ENCODE measurements at regions not wholly inside any gene's neighbourhood (a gene's known extent, or its start where the extent isn't known, plus 50 kb on each side); places are given as distances from the start of the nearest gene placed in this dataset.
"Not testable (repeated sequence)": the region's sequence is repeated elsewhere in the genome, so short reads cannot be mapped to it uniquely, and the experiment has no call there.

- not testable (repeated sequence) for ATAC-seq (replicated peaks); H3K27me3 Mint-ChIP-seq; H3K4me3 Mint-ChIP-seq; H3K4me1 Mint-ChIP-seq; H3K36me3 Mint-ChIP-seq (ENCODE audit: low read depth); H3K27ac Mint-ChIP-seq
- H3K9me3 Mint-ChIP-seq: peaks cover 10% of the 10 kb centered on the region
These were observed 867.8 kb upstream of the ADGRB3 start for GRCh38 chr6:67767046-67767822.

GRCh38 chr6:67766057-67766456 lies 869.0 kb upstream of the ADGRB3 start:
- H3K4me1 Mint-ChIP-seq: no peaks in the 10 kb centered on the region

GRCh38 chr6:67759001-67759400 lies 876.1 kb upstream of the ADGRB3 start:
- peaks cover 9% of the 10 kb centered on the region for H3K9me3 Mint-ChIP-seq
- no peak for ATAC-seq (replicated peaks)
- H3K4me3 Mint-ChIP-seq: no peak overlapping the region
- H3K4me1 Mint-ChIP-seq: no peaks in the 10 kb centered on the region
- H3K36me3 Mint-ChIP-seq (ENCODE audit: low read depth): no peaks in the 10 kb centered on the region
- no peak overlapping the region for H3K27ac Mint-ChIP-seq
- H3K27me3 Mint-ChIP-seq: no peaks in the 10 kb centered on the region

More at GRCh38 chr6:67766057-67766456, 869.0 kb upstream of the ADGRB3 start:
- H3K27me3 Mint-ChIP-seq: no peaks in the 10 kb centered on the region
- ATAC-seq (replicated peaks): no peak
- no peaks in the 10 kb centered on the region for H3K36me3 Mint-ChIP-seq (ENCODE audit: low read depth)
- no peak overlapping the region for H3K27ac Mint-ChIP-seq
- no peak overlapping the region for H3K4me3 Mint-ChIP-seq
- H3K9me3 Mint-ChIP-seq: peaks cover 16% of the 10 kb centered on the region

- Mint-ChIP-seq H3K27me3 (no peaks in the 10 kb centered on the region), H3K36me3 (ENCODE audit: low read depth) (no peaks in the 10 kb centered on the region), H3K9me3 (peaks cover 9% of the 10 kb centered on the region), H3K4me1 (no peaks in the 10 kb centered on the region), H3K4me3 (no peak overlapping the region), H3K27ac (no peak overlapping the region)
- ATAC-seq (replicated peaks): no peak
These were observed 877.5 kb upstream of the ADGRB3 start for GRCh38 chr6:67757465-67758033.

GRCh38 chr6:67748521-67748920 lies 886.6 kb upstream of the ADGRB3 start:
- peaks cover 8% of the 10 kb centered on the region for H3K9me3 Mint-ChIP-seq
- H3K27ac Mint-ChIP-seq: no peak overlapping the region
- no peak for ATAC-seq (replicated peaks)
- no peak overlapping the region for H3K4me3 Mint-ChIP-seq
- no peaks in the 10 kb centered on the region for H3K27me3 Mint-ChIP-seq
- H3K4me1 Mint-ChIP-seq: no peaks in the 10 kb centered on the region
- H3K36me3 Mint-ChIP-seq (ENCODE audit: low read depth): no peaks in the 10 kb centered on the region

GRCh38 chr6:67736816-67737215 lies 898.3 kb upstream of the ADGRB3 start:
- Mint-ChIP-seq H3K4me3 (no peak overlapping the region), H3K27me3 (no peaks in the 10 kb centered on the region), H3K9me3 (peaks cover 12% of the 10 kb centered on the region), H3K4me1 (no peaks in the 10 kb centered on the region), H3K27ac (no peak overlapping the region), H3K36me3 (ENCODE audit: low read depth) (no peaks in the 10 kb centered on the region)
- ATAC-seq (replicated peaks): no peak

GRCh38 chr6:67736161-67736560 lies 898.9 kb upstream of the ADGRB3 start:
- Mint-ChIP-seq H3K27ac (no peak overlapping the region), H3K4me1 (no peaks in the 10 kb centered on the region), H3K36me3 (ENCODE audit: low read depth) (no peaks in the 10 kb centered on the region), H3K27me3 (no peaks in the 10 kb centered on the region), H3K4me3 (no peak overlapping the region), H3K9me3 (peaks cover 19% of the 10 kb centered on the region)
- ATAC-seq (replicated peaks): no peak

GRCh38 chr6:67735623-67736022 lies 899.5 kb upstream of the ADGRB3 start:
- Mint-ChIP-seq H3K27ac (no peak overlapping the region), H3K4me3 (no peak overlapping the region), H3K36me3 (ENCODE audit: low read depth) (no peaks in the 10 kb centered on the region), H3K9me3 (peaks cover 19% of the 10 kb centered on the region), H3K4me1 (no peaks in the 10 kb centered on the region), H3K27me3 (no peaks in the 10 kb centered on the region)
- no peak for ATAC-seq (replicated peaks)

GRCh38 chr6:67722861-67723261 lies 912.2 kb upstream of the ADGRB3 start:
- Mint-ChIP-seq H3K27ac (no peak overlapping the region), H3K36me3 (ENCODE audit: low read depth) (no peaks in the 10 kb centered on the region), H3K4me3 (no peak overlapping the region), H3K27me3 (no peaks in the 10 kb centered on the region), H3K9me3 (peaks cover 5% of the 10 kb centered on the region), H3K4me1 (no peaks in the 10 kb centered on the region)
- no peak for ATAC-seq (replicated peaks)

- no peaks in the 10 kb centered on the region for H3K36me3 Mint-ChIP-seq (ENCODE audit: low read depth)
- no peaks in the 10 kb centered on the region for H3K4me1 Mint-ChIP-seq
- H3K4me3 Mint-ChIP-seq: no peak overlapping the region
- no peaks in the 10 kb centered on the region for H3K9me3 Mint-ChIP-seq
- no peaks in the 10 kb centered on the region for H3K27me3 Mint-ChIP-seq
- H3K27ac Mint-ChIP-seq: no peak overlapping the region
- ATAC-seq (replicated peaks): no peak
These were observed 917.8 kb upstream of the ADGRB3 start for GRCh38 chr6:67717281-67717680.

GRCh38 chr6:67706388-67706787 lies 928.7 kb upstream of the ADGRB3 start:
- no peak overlapping the region for H3K4me3 Mint-ChIP-seq
- peaks cover 18% of the 10 kb centered on the region for H3K9me3 Mint-ChIP-seq
- no peaks in the 10 kb centered on the region for H3K4me1 Mint-ChIP-seq
- H3K27ac Mint-ChIP-seq: no peak overlapping the region
- H3K36me3 Mint-ChIP-seq (ENCODE audit: low read depth): no peaks in the 10 kb centered on the region
- ATAC-seq (replicated peaks): no peak
- no peaks in the 10 kb centered on the region for H3K27me3 Mint-ChIP-seq

- no peaks in the 10 kb centered on the region for H3K9me3 Mint-ChIP-seq
- no peak for ATAC-seq (replicated peaks)
- H3K27ac Mint-ChIP-seq: no peak overlapping the region
- no peaks in the 10 kb centered on the region for H3K27me3 Mint-ChIP-seq
- H3K36me3 Mint-ChIP-seq (ENCODE audit: low read depth): no peaks in the 10 kb centered on the region
- no peak overlapping the region for H3K4me3 Mint-ChIP-seq
- H3K4me1 Mint-ChIP-seq: no peaks in the 10 kb centered on the region
These were observed 936.5 kb upstream of the ADGRB3 start for GRCh38 chr6:67698534-67698933.

GRCh38 chr6:67694127-67694526 lies 941.0 kb upstream of the ADGRB3 start:
- ATAC-seq (replicated peaks): no peak
- Mint-ChIP-seq H3K36me3 (ENCODE audit: low read depth) (no peaks in the 10 kb centered on the region), H3K9me3 (peaks cover 3% of the 10 kb centered on the region), H3K27ac (no peak overlapping the region), H3K27me3 (no peaks in the 10 kb centered on the region), H3K4me1 (no peaks in the 10 kb centered on the region), H3K4me3 (no peak overlapping the region)

- ATAC-seq (replicated peaks): no peak
These were observed 945.8 kb upstream of the ADGRB3 start for GRCh38 chr6:67689329-67689728.

GRCh38 chr6:67687396-67687795 lies 947.7 kb upstream of the ADGRB3 start:
- H3K27me3 Mint-ChIP-seq: no peaks in the 10 kb centered on the region
- no peaks in the 10 kb centered on the region for H3K4me1 Mint-ChIP-seq
- H3K27ac Mint-ChIP-seq: no peak overlapping the region
- no peaks in the 10 kb centered on the region for H3K36me3 Mint-ChIP-seq (ENCODE audit: low read depth)
- no peak overlapping the region for H3K4me3 Mint-ChIP-seq
- peaks cover 3% of the 10 kb centered on the region for H3K9me3 Mint-ChIP-seq
- ATAC-seq (replicated peaks): no peak

More at GRCh38 chr6:67689329-67689728, 945.8 kb upstream of the ADGRB3 start:
- Mint-ChIP-seq H3K27ac (no peak overlapping the region), H3K9me3 (peaks cover 3% of the 10 kb centered on the region), H3K36me3 (ENCODE audit: low read depth) (no peaks in the 10 kb centered on the region), H3K4me1 (no peaks in the 10 kb centered on the region), H3K4me3 (no peak overlapping the region), H3K27me3 (no peaks in the 10 kb centered on the region)
